ENCODE measurements at regions not wholly inside any gene's neighbourhood (a gene's known extent, or its start where the extent isn't known, plus 50 kb on each side); places are given as distances from the start of the nearest gene placed in this dataset.

- no peak for DNase-seq
Measured at GRCh38 chr4:157854819-157855218, 318.0 kb downstream of the GASK1B start.

GRCh38 chr4:157840648-157841047, 332.2 kb downstream of the GASK1B start:
- DNase-seq, result no peak

GRCh38 chr4:157840034-157840433, 332.8 kb downstream of the GASK1B start:
- no peak for DNase-seq

GRCh38 chr4:157838366-157838765, 334.5 kb downstream of the GASK1B start:
- DNase-seq, result no peak

- no peak for DNase-seq
Measured at GRCh38 chr4:157837071-157837703, 335.6 kb downstream of the GASK1B start.

- no peak for DNase-seq
Measured at GRCh38 chr4:157832596-157832995, 340.2 kb downstream of the GASK1B start.

GRCh38 chr4:157824021-157824420, 348.8 kb downstream of the GASK1B start:
- DNase-seq, result no peak

- no peak for DNase-seq
Measured at GRCh38 chr4:157821814-157822213, 351.0 kb downstream of the GASK1B start.

- DNase-seq, result no peak
Measured at GRCh38 chr4:157819693-157820464, 352.9 kb downstream of the GASK1B start.

- DNase-seq, result no peak
Measured at GRCh38 chr4:157818946-157819692, 353.7 kb downstream of the GASK1B start.

- no peak for DNase-seq
Measured at GRCh38 chr4:157810137-157810774, 362.6 kb downstream of the GASK1B start.

- DNase-seq, result no peak
Measured at GRCh38 chr4:157808796-157809383, 363.9 kb downstream of the GASK1B start.

- DNase-seq, result no peak
Measured at GRCh38 chr4:157806184-157806583, 366.6 kb downstream of the GASK1B start.

- no peak for DNase-seq
Measured at GRCh38 chr4:157804986-157805385, 367.8 kb downstream of the GASK1B start.

- DNase-seq, result no peak
Measured at GRCh38 chr4:157803845-157804521, 368.8 kb downstream of the GASK1B start.

GRCh38 chr4:157803421-157803820, 369.4 kb downstream of the GASK1B start:
- no peak for DNase-seq

GRCh38 chr4:157795495-157795894, 377.3 kb downstream of the GASK1B start:
- DNase-seq, result no peak

GRCh38 chr4:157792716-157793115, 380.1 kb downstream of the GASK1B start:
- no peak for DNase-seq

- DNase-seq, result no peak
Measured at GRCh38 chr4:157791236-157791635, 381.6 kb downstream of the GASK1B start.

GRCh38 chr4:157787618-157788017, 385.2 kb downstream of the GASK1B start:
- no peak for DNase-seq

- no peak for DNase-seq
Measured at GRCh38 chr4:157781361-157781760, 391.5 kb downstream of the GASK1B start.

GRCh38 chr4:157779081-157779480, 393.7 kb downstream of the GASK1B start:
- DNase-seq, result no peak

Measured in CD4-positive, alpha-beta T cell treated with Interleukin-10 for 1 hour (primary cell).